ENCODE measurements at regions not wholly inside any gene's neighbourhood (a gene's known extent, or its start where the extent isn't known, plus 50 kb on each side); places are given as distances from the start of the nearest gene placed in this dataset.

DNA sequence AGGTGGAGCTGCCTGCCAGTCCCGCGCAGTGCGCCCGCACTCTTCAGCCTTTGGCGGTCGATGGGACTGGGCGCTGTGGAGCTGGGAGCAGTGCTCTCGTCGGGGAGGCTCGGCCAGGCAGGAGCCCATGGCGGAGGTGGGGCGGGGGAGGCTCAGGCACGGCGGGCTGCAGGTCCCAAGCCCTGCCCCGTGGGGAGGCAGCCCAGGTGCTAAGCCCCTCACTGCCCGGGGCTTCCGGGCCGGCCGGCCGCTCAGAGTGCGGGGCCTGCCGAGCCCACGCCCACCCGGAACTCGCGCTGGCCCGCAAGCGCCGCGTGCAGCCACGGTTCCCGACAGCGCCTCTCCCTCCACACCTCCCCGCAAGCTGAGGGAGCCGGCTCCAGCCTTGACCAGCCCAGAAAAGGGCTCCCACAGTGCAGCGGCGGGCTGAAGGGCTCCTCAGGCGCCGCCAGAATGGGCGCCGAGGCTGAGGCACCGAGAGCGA, 316.4 kb downstream of the RND3 start:
- TF ChIP-seq, protein P1, sequence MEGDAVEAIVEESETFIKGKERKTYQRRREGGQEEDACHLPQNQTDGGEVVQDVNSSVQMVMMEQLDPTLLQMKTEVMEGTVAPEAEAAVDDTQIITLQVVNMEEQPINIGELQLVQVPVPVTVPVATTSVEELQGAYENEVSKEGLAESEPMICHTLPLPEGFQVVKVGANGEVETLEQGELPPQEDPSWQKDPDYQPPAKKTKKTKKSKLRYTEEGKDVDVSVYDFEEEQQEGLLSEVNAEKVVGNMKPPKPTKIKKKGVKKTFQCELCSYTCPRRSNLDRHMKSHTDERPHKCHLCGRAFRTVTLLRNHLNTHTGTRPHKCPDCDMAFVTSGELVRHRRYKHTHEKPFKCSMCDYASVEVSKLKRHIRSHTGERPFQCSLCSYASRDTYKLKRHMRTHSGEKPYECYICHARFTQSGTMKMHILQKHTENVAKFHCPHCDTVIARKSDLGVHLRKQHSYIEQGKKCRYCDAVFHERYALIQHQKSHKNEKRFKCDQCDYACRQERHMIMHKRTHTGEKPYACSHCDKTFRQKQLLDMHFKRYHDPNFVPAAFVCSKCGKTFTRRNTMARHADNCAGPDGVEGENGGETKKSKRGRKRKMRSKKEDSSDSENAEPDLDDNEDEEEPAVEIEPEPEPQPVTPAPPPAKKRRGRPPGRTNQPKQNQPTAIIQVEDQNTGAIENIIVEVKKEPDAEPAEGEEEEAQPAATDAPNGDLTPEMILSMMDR (optimal IDR thresholded peaks at IDR 0.05 in 1 of 3, IDR thresholded peaks at IDR 0.05 in 1 of 3, conservative IDR thresholded peaks at IDR 0.05 in 1 of 3; ENCODE audit: extremely low read depth in 1 of 3, insufficient read depth in 2 of 3, low read length in 3 of 3): no peak
- TF ChIP-seq EZH2 (IDR thresholded peaks at IDR 0.05; ENCODE audit: low read length): no peak

Measured in keratinocyte (primary cell).